SK-N-SH (cell line): ENCODE measurements at regions not wholly inside any gene's neighbourhood (a gene's known extent, or its start where the extent isn't known, plus 50 kb on each side); places are given as distances from the start of the nearest gene placed in this dataset.

ENCODE experiments used
- CTCF ChIA-PET: fragments of 300-600, 350-600 bp; formaldehyde crosslinking; extraction: SDS; loops from one replicate; lab custom pipeline; 2021; lab: Yijun Ruan, JAX
- POLR2A ChIA-PET: fragments of 350-600 bp; sonication (Branson Sonifier 250); formaldehyde crosslinking; extraction: SDS; loops from one replicate; lab custom pipeline; 2020; ENCODE audit warnings: antibody characterized with exemption, inconsistent platforms; lab: Yijun Ruan, JAX
- DNase-seq: peaks from one replicate; pipeline ENCODE4 v3.0.0; 2012
- H2AFZ ChIP-seq: fragments of 200-600 bp; sonication (generic); 2 replicates; pipeline ENCODE4 v1.8.1; 2016; ENCODE audit warnings: antibody characterized with exemption, mild to moderate bottlenecking, low read depth
- H3F3A ChIP-seq: fragments of 200-600 bp; sonication (generic); replicated peaks from 2 replicates; pipeline ENCODE3; 2016; ENCODE audit warnings: antibody characterized with exemption, mild to moderate bottlenecking; ENCODE audit not compliant: insufficient read depth
- H3K27ac ChIP-seq, 2 experiments: fragments of 200-500 bp in 1 of 2; fragments of 200-600 bp in 1 of 2; sonication (Bioruptor generic) in 1 of 2; sonication (generic), shearing (Covaris generic) in 1 of 2; 2 replicates each; pipeline versions ENCODE4 v1.5.1 to v1.6.1; 2014 to 2016; ENCODE audit warnings: low read depth in 2 of 2, inconsistent platforms in 1 of 2, low read length in 1 of 2, mild to moderate bottlenecking in 1 of 2, mixed read lengths in 1 of 2
- H3K27me3 ChIP-seq: fragments of 200-600 bp; sonication (generic), shearing (Covaris generic); 2 replicates; pipeline ENCODE4 v1.6.1; 2016; ENCODE audit warnings: mixed run types; ENCODE audit not compliant: insufficient read depth
- H3K36me3 ChIP-seq, 2 experiments: fragments of 200-500 bp in 1 of 2; fragments of 200-600 bp in 1 of 2; sonication (Bioruptor generic) in 1 of 2; sonication (generic) in 1 of 2; replicated peaks in 1 of 2; 2 replicates each; pipeline versions ENCODE3 to v1.5.1; 2014 to 2016; ENCODE audit warnings: low read length in 1 of 2, mild to moderate bottlenecking in 1 of 2; ENCODE audit not compliant: insufficient read depth in 2 of 2, control insufficient read depth in 1 of 2
- H3K4me1 ChIP-seq, 2 experiments: fragments of 200-500 bp in 1 of 2; fragments of 200-600 bp in 1 of 2; sonication (Bioruptor generic) in 1 of 2; sonication (generic), shearing (Covaris generic) in 1 of 2; 2 replicates each; pipeline versions ENCODE4 v1.5.1 to v1.6.1; 2014 to 2016; ENCODE audit warnings: low read depth in 1 of 2, low read length in 1 of 2, mixed run types in 1 of 2; ENCODE audit not compliant: insufficient read depth in 2 of 2, control insufficient read depth in 1 of 2
- H3K4me2 ChIP-seq: fragments of 200-600 bp; sonication (generic), shearing (Covaris generic); 2 replicates; pipeline ENCODE4 v1.6.1; 2017; ENCODE audit warnings: mixed run types
- H3K4me3 ChIP-seq, 2 experiments: fragments of 200-500 bp in 1 of 2; fragments of 200-600 bp in 1 of 2; sonication (Bioruptor generic) in 1 of 2; sonication (generic), shearing (Covaris generic) in 1 of 2; 2 replicates each; pipeline versions ENCODE4 v1.5.1 to v1.8.1; 2014 to 2016; ENCODE audit warnings: low read depth in 2 of 2, inconsistent platforms in 1 of 2, low read length in 1 of 2, mild to moderate bottlenecking in 1 of 2, mixed read lengths in 1 of 2, moderate library complexity in 1 of 2
- H3K79me2 ChIP-seq: fragments of 200-600 bp; sonication (generic); 2 replicates; pipeline ENCODE4 v1.8.1; 2017; ENCODE audit warnings: mild to moderate bottlenecking; ENCODE audit not compliant: insufficient read depth
- H3K9ac ChIP-seq: fragments of 200-600 bp; sonication (generic); 2 replicates; pipeline ENCODE4 v1.6.1; 2017; ENCODE audit warnings: mixed run types
- H3K9me2 ChIP-seq: fragments of 200-600 bp; sonication (generic); 2 replicates; pipeline ENCODE4 v1.6.1; 2017; ENCODE audit warnings: mixed run types
- H3K9me3 ChIP-seq: fragments of 200-600 bp; sonication (generic); 2 replicates; pipeline ENCODE4 v1.6.1; 2017; ENCODE audit warnings: mixed run types, mild to moderate bottlenecking, moderate library complexity
- H4K20me1 ChIP-seq: fragments of 200-600 bp; sonication (generic); 2 replicates; pipeline ENCODE4 v1.6.1; 2017; ENCODE audit warnings: mild to moderate bottlenecking, mixed run types; ENCODE audit not compliant: insufficient read depth
- CHD2 ChIP-seq: fragments of 150-350 bp; IDR thresholded peaks from 2 replicates; pipeline ENCODE4 v1.6.1; 2018; ENCODE audit warnings: low read length; ENCODE audit not compliant: partially characterized antibody
- ELF1 ChIP-seq: IDR thresholded peaks from 2 replicates; pipeline ENCODE4 v1.4.0; 2012
- EP300 ChIP-seq, 2 experiments: IDR thresholded peaks; 2 replicates each; pipeline versions ENCODE4 v1.4.0 to v1.6.1; 2012; ENCODE audit warnings: borderline replicate concordance in 1 of 2, low read depth in 1 of 2, low read length in 1 of 2
- FOSL2 ChIP-seq: IDR thresholded peaks from 2 replicates; pipeline ENCODE4 v1.4.0; 2012; ENCODE audit warnings: low read depth, mild to moderate bottlenecking, moderate library complexity, borderline replicate concordance
- FOXJ3 ChIP-seq: sonication (generic); formaldehyde crosslinking; IDR thresholded peaks from 2 replicates; pipeline ENCODE4 v1.5.1; 2020; ENCODE audit warnings: mild to moderate bottlenecking, missing genetic modification reagents
- FOXM1 ChIP-seq: IDR thresholded peaks from 2 replicates; pipeline ENCODE4 v1.4.0; 2012; ENCODE audit warnings: low read depth, mild to moderate bottlenecking
- GABPA ChIP-seq: IDR thresholded peaks from 2 replicates; pipeline ENCODE4 v1.4.0; 2012; ENCODE audit warnings: low read depth, mild to moderate bottlenecking
- IRF3 ChIP-seq: fragments of 150-350 bp; IDR thresholded peaks from 2 replicates; pipeline ENCODE4 v1.6.1; 2016; ENCODE audit warnings: mild to moderate bottlenecking, low read depth, low read length
- JUND ChIP-seq: IDR thresholded peaks from 2 replicates; pipeline ENCODE4 v1.4.0; 2012
- MEF2A ChIP-seq: IDR thresholded peaks from 2 replicates; pipeline ENCODE4 v1.4.0; 2012; ENCODE audit warnings: low read depth, borderline replicate concordance
- NRF1 ChIP-seq: IDR thresholded peaks from 2 replicates; pipeline ENCODE4 v1.6.1; 2012; ENCODE audit warnings: low read depth, mild to moderate bottlenecking, low read length
- POLR2AphosphoS5 ChIP-seq: IDR thresholded peaks from 2 replicates; pipeline ENCODE4 v1.6.1; 2012; ENCODE audit warnings: low read depth, low read length
- RFX5 ChIP-seq: IDR thresholded peaks from 2 replicates; pipeline ENCODE4 v1.6.1; 2012; ENCODE audit warnings: mild to moderate bottlenecking, improper control_type of control experiment, low read length
- RXRA ChIP-seq: IDR thresholded peaks from 2 replicates; pipeline ENCODE4 v1.4.0; 2012; ENCODE audit warnings: low read depth, mild to moderate bottlenecking, borderline replicate concordance
- SIN3A ChIP-seq: IDR thresholded peaks from 2 replicates; pipeline ENCODE4 v1.6.1; 2012; ENCODE audit warnings: low read depth, mild to moderate bottlenecking, low read length, moderate library complexity, borderline replicate concordance
- SMC3 ChIP-seq: IDR thresholded peaks from 2 replicates; pipeline ENCODE4 v1.6.1; 2012; ENCODE audit warnings: low read depth, low read length, improper control_type of control experiment
- USF1 ChIP-seq: IDR thresholded peaks from 2 replicates; pipeline ENCODE4 v1.4.0; 2012; ENCODE audit warnings: low read depth, borderline replicate concordance
- YY1 ChIP-seq: IDR thresholded peaks from 2 replicates; pipeline ENCODE4 v1.4.0; 2012; ENCODE audit warnings: low read depth, mild to moderate bottlenecking
- ZBTB33 ChIP-seq: IDR thresholded peaks from 2 replicates; pipeline ENCODE4 v1.4.0; 2012; ENCODE audit warnings: low read depth, borderline replicate concordance
- whole genome bisulfite sequencing: methylation state at CpG from one replicate; pipeline ENCODE4 v1.1.6; 2017; ENCODE audit warnings: low lambda C conversion rate; 5-methylcytosine and 5-hydroxymethylcytosine counted together

- no peak for DNase-seq
- Histone ChIP-seq H3K4me1 (no peaks in the 10 kb centered on the region; a peak in 1 of 4 replicates), H3F3A (no peaks in the 10 kb centered on the region), H4K20me1 (no peaks in the 10 kb centered on the region), H3K9ac (no peak overlapping the region), H3K27me3 (no peaks in the 10 kb centered on the region), H3K36me3 (no peaks in the 10 kb centered on the region), H3K27ac (no peak overlapping the region), H3K9me2 (no peaks in the 10 kb centered on the region), H2AFZ (no peak overlapping the region), H3K79me2 (no peaks in the 10 kb centered on the region), H3K4me2 (no peak overlapping the region)
- POLR2A ChIA-PET, result no interaction called here
- WGBS, result 31% methylated on average over 2 of the region's 2 CpGs
- no peak for TF ChIP-seq EP300 (IDR thresholded peaks at IDR 0.05; ENCODE audit: borderline replicate concordance in 1 of 2, low read depth in 1 of 2, low read length in 1 of 2)
- TF ChIP-seq ZBTB33, result no peak
- TF ChIP-seq ELF1, result no peak
- TF ChIP-seq SMC3, result no peak
- no peak for TF ChIP-seq GABPA
- TF ChIP-seq SIN3A, result no peak
- TF ChIP-seq MEF2A, result no peak
- TF ChIP-seq POLR2AphosphoS5, result no peak
- no peak for TF ChIP-seq FOSL2
- no peak for TF ChIP-seq FOXM1
- no peak for TF ChIP-seq IRF3
- no peak for TF ChIP-seq NRF1
- no peak for TF ChIP-seq RXRA
- TF ChIP-seq FOXJ3 (CRISPR knock-in tag), result no peak
- TF ChIP-seq RFX5, result no peak
- no peak for TF ChIP-seq CHD2
- TF ChIP-seq USF1, result no peak
- no peak for TF ChIP-seq YY1
- no peak for TF ChIP-seq JUND
- TF ChIP-seq, all 33 proteins: peak for 0
- H3K9me3 ChIP-seq, result no peaks in the 10 kb centered on the region
- no peak overlapping the region for H3K4me3 ChIP-seq
- CTCF ChIA-PET, result interaction anchor here (0.6 to 1.0 kb wide), 2 partner anchors 9 to 42 kb away, joined by 3 read pairs; no protein-coding TSS in a partner anchor
Observed at GRCh38 chr2:21811541-21811940, 687.8 kb downstream of the TDRD15 start.
